GM12801 (cell line): ENCODE measurements at regions not wholly inside any gene's neighbourhood (a gene's known extent, or its start where the extent isn't known, plus 50 kb on each side); places are given as distances from the start of the nearest gene placed in this dataset.

Experiments
- TF ChIP-seq, protein P1 (sequence below): IDR thresholded peaks from one replicate; pipeline ENCODE4 v1.5.1; 2011; ENCODE audit warnings: control low read depth; ENCODE audit not compliant: insufficient read length; ENCODE audit errors: extremely low read depth

DNA sequence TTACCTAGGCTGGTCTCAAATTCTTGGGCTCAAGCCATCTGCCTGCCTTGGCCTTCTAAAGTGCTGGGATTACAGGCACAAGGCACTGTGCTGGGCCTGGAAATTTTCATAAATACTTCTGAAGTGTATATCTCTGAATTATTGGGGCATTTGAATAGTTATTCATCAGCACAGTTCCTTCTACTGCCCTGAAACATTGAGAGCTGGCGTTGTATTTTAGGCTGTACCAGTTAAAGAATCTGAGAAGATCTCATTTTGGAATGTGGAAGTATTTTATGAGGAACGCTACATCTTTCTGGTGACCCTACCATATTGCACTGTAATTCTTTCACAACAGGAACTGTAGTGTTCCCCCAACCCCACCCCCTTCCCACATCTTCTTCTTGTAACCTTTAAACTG lies 349.0 kb upstream of the RGS6 start:
- TF ChIP-seq, protein P1, sequence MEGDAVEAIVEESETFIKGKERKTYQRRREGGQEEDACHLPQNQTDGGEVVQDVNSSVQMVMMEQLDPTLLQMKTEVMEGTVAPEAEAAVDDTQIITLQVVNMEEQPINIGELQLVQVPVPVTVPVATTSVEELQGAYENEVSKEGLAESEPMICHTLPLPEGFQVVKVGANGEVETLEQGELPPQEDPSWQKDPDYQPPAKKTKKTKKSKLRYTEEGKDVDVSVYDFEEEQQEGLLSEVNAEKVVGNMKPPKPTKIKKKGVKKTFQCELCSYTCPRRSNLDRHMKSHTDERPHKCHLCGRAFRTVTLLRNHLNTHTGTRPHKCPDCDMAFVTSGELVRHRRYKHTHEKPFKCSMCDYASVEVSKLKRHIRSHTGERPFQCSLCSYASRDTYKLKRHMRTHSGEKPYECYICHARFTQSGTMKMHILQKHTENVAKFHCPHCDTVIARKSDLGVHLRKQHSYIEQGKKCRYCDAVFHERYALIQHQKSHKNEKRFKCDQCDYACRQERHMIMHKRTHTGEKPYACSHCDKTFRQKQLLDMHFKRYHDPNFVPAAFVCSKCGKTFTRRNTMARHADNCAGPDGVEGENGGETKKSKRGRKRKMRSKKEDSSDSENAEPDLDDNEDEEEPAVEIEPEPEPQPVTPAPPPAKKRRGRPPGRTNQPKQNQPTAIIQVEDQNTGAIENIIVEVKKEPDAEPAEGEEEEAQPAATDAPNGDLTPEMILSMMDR = no peak

DNA sequence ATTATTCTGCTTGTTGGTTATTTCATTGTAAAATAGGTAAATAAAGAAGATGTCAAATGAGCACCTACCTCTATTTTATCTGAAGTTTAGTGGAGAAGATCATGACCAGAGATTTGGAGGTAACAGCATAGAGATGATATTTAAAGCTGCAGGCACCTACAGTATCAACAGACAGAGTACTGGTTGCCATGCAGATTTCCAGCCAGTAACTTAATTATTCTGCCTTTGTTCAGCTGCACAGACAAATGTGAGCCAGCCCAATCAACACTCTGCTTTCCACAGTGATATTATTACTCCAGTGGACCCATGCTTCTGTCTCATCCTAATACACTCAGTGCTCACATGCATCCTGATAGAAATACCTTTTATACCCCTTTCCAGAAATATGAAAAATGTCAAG lies 348.5 kb upstream of the RGS6 start:
- TF ChIP-seq, protein P1 = no peak

DNA sequence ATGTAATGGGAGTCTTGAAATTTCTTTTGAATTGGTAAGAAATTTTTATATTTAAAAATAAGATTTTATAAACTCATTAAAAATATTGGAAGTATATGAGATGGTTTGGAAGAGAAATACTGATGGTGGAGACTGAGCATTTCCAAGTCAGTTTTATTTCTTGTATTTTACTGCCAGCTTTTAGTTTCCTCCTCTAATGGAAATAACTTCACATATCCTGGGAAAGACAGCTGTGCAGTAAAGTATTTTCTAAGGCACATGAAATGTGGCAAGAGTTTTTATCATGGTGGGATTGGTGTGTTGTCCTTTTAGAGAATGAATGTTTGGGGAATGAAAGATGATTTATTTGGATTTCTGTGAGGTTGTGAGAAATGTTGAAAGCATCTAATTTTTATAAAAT lies 346.9 kb upstream of the RGS6 start:
- TF ChIP-seq, protein P1 = no peak

DNA sequence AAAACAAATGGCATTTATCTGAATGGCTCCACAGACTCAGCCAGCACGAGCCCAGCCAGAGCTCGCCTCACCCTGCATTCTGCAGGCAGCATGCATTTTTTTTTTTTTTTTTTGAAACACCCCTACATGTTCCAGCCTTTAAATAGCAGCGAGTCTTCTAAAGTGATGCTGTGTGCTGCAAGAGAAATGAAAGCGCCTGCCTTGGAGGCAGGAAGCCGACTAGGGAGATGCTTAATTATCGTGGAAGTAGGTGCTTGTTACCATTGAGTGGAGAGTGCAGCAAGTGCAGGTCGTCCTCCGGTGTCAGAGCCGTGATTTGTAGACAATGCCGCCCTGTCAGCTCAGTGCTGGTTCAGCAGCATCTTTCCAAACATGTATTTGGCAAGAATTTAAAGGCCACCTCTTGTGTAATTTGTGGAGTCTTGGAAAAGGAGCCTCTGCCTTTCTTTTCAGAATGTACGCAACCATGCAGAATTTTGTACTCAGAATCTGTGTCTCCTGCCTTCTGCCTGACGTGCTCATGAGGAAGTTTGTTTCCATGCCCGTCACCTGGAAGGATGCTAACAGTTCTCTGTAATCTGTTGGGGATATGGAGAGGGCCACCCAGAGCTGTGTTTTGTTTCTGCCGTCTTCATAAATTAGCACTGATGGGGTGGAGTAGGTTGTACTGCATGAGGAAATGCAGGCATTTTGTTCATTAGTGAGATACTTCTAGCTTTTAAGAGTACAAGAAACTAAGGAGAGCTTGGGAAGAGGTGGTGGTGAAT lies 345.9 kb upstream of the RGS6 start:
- TF ChIP-seq, protein P1 = no peak

DNA sequence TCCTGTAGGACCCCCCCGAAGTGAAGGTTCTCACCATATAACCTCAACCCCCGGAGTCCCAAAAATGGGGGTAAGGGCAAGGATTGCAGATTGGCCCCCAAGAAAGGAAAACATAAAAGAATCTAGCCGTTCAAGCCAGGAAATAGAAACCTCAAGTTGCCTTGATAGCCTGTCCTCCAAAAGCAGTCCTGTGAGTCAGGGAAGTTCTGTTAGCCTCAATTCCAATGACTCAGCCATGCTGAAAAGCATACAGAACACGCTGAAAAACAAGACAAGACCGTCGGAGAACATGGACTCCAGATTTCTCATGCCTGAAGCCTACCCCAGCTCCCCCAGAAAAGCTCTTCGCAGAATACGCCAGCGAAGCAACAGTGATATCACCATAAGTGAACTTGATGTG lies 344.2 kb upstream of the RGS6 start:
- TF ChIP-seq, protein P1 = no peak

DNA sequence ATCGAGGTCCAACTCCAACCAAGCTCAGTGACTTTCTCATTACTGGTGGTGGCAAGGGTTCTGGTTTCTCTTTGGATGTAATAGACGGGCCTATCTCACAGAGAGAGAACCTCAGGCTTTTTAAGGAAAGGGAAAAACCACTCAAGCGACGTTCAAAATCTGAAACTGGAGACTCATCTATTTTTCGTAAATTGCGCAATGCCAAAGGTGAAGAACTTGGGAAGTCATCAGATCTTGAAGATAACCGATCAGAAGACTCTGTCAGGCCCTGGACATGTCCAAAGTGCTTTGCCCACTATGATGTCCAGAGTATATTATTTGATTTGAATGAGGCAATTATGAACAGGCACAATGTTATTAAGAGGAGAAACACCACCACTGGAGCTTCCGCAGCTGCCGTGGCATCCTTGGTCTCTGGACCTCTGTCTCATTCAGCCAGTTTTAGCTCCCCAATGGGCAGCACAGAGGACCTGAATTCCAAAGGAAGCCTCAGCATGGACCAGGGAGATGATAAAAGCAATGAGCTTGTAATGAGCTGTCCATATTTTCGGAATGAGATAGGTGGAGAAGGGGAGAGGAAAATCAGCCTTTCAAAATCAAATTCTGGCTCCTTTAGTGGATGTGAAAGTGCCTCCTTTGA lies 343.5 kb upstream of the RGS6 start:
- TF ChIP-seq, protein P1 = no peak

DNA sequence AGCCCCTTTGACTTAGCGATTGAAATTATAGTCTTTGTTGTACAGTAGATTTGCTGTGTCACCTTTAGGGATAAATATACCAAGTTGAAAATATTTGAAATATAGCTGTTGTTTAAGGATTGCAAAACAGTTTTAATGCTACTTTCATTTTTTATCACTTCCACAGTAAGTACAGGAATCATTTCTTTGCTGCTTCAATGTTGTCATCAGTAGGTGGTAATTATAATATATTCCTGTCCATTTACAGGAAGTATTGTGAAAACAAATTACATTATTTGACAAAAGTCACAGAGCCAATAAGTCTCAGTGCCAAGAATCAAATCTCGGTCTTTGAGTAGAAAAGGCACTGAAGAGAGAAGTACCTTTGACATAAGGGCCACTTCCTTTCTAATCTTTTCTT lies 342.6 kb upstream of the RGS6 start:
- TF ChIP-seq, protein P1 = no peak
